ENCODE measurements at regions not wholly inside any gene's neighbourhood (a gene's known extent, or its start where the extent isn't known, plus 50 kb on each side); places are given as distances from the start of the nearest gene placed in this dataset.

- DNase-seq (ENCODE audit: low spot score): no peak
Observed at GRCh38 chr21:23452384-23453083, 2154.7 kb downstream of the MRPL39 start.

- no peak for DNase-seq (ENCODE audit: low spot score)
Observed at GRCh38 chr21:23445307-23445706, 2162.0 kb downstream of the MRPL39 start.

- no peak for DNase-seq (ENCODE audit: low spot score)
Observed at GRCh38 chr21:23438081-23438480, 2169.2 kb downstream of the MRPL39 start.

GRCh38 chr21:23402929-23403520, 2204.3 kb downstream of the MRPL39 start:
- DNase-seq (ENCODE audit: low spot score): no peak

GRCh38 chr21:23401278-23401677, 2206.0 kb downstream of the MRPL39 start:
- no peak for DNase-seq (ENCODE audit: low spot score)

- DNase-seq (ENCODE audit: low spot score): no peak
Observed at GRCh38 chr21:23398726-23399125, 2208.6 kb downstream of the MRPL39 start.

GRCh38 chr21:23394458-23394857, 2212.8 kb downstream of the MRPL39 start:
- DNase-seq (ENCODE audit: low spot score): no peak

GRCh38 chr21:23384679-23385078, 2222.6 kb downstream of the MRPL39 start:
- DNase-seq (ENCODE audit: low spot score): no peak

- DNase-seq (ENCODE audit: low spot score): no peak
Observed at GRCh38 chr21:23374155-23374554, 2233.1 kb downstream of the MRPL39 start.

- no peak for DNase-seq (ENCODE audit: low spot score)
Observed at GRCh38 chr21:23356905-23357304, 2250.4 kb downstream of the MRPL39 start.

GRCh38 chr21:23316190-23316589, 2291.1 kb downstream of the MRPL39 start:
- no peak for DNase-seq (ENCODE audit: low spot score)

GRCh38 chr21:23308741-23309140, 2298.5 kb downstream of the MRPL39 start:
- no peak for DNase-seq (ENCODE audit: low spot score)

- no peak for DNase-seq (ENCODE audit: low spot score)
Observed at GRCh38 chr21:23307065-23307464, 2300.2 kb downstream of the MRPL39 start.

- DNase-seq (ENCODE audit: low spot score): no peak
Observed at GRCh38 chr21:23292292-23292691, 2294.1 kb downstream of the NCAM2 start.

GRCh38 chr21:23281917-23282316, 2283.7 kb downstream of the NCAM2 start:
- no peak for DNase-seq (ENCODE audit: low spot score)

- DNase-seq (ENCODE audit: low spot score): no peak
Observed at GRCh38 chr21:23249760-23250159, 2251.6 kb downstream of the NCAM2 start.

GRCh38 chr21:23247334-23247733, 2249.1 kb downstream of the NCAM2 start:
- no peak for DNase-seq (ENCODE audit: low spot score)

GRCh38 chr21:23245255-23245654, 2247.0 kb downstream of the NCAM2 start:
- DNase-seq (ENCODE audit: low spot score): no peak

GRCh38 chr21:23223882-23224281, 2225.7 kb downstream of the NCAM2 start:
- no peak for DNase-seq (ENCODE audit: low spot score)

- DNase-seq (ENCODE audit: low spot score): no peak
Observed at GRCh38 chr21:23218667-23219066, 2220.5 kb downstream of the NCAM2 start.

GRCh38 chr21:23217597-23217996, 2219.4 kb downstream of the NCAM2 start:
- no peak for DNase-seq (ENCODE audit: low spot score)

- DNase-seq (ENCODE audit: low spot score): no peak
Observed at GRCh38 chr21:23215261-23215660, 2217.1 kb downstream of the NCAM2 start.
